ENCODE measurements at regions not wholly inside any gene's neighbourhood (a gene's known extent, or its start where the extent isn't known, plus 50 kb on each side); places are given as distances from the start of the nearest gene placed in this dataset.

GRCh38 chr3:116940719-116941118, 231.1 kb downstream of the TUSC7 start:
- no peak for TF ChIP-seq CTCF (IDR thresholded peaks at IDR 0.05; ENCODE audit: low read depth, low read length)
- no peak for TF ChIP-seq MYC (IDR thresholded peaks at IDR 0.05; ENCODE audit: low read depth, low read length)
- no peak for TF ChIP-seq POLR2A (IDR thresholded peaks at IDR 0.05; ENCODE audit: extremely low read depth, insufficient read length)
- TF ChIP-seq, protein P1, sequence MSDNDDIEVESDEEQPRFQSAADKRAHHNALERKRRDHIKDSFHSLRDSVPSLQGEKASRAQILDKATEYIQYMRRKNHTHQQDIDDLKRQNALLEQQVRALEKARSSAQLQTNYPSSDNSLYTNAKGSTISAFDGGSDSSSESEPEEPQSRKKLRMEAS (IDR thresholded peaks at IDR 0.05; ENCODE audit: low read depth, low read length) = no peak
